H9 (cell line): ENCODE measurements at regions not wholly inside any gene's neighbourhood (a gene's known extent, or its start where the extent isn't known, plus 50 kb on each side); places are given as distances from the start of the nearest gene placed in this dataset.

Experiments used
- DNase-seq: peaks from one replicate; pipeline ENCODE4 v3.0.0-alpha.2; 2017
- H2AFZ ChIP-seq: one replicate; pipeline ENCODE4 v1.6.1; 2013; ENCODE audit warnings: mild to moderate bottlenecking, low read length, control low read depth, moderate library complexity
- H2AK5ac ChIP-seq: 2 replicates; pipeline ENCODE4 v1.6.1; 2013; ENCODE audit warnings: low read length, control low read depth, mixed read lengths; ENCODE audit not compliant: insufficient read length
- H2BK120ac ChIP-seq: one replicate; pipeline ENCODE4 v1.6.1; 2013; ENCODE audit warnings: low read depth, mild to moderate bottlenecking, low read length, control low read depth, inconsistent platforms; ENCODE audit not compliant: poor library complexity, severe bottlenecking
- H2BK12ac ChIP-seq: 2 replicates; pipeline ENCODE4 v1.6.1; 2013; ENCODE audit warnings: low read length, control low read depth, mixed read lengths, low read depth; ENCODE audit not compliant: insufficient read length
- H2BK15ac ChIP-seq: 2 replicates; pipeline ENCODE4 v1.6.1; 2013; ENCODE audit warnings: low read depth, low read length, control low read depth
- H2BK20ac ChIP-seq: one replicate; pipeline ENCODE4 v1.6.1; 2013; ENCODE audit warnings: low read depth, mild to moderate bottlenecking, low read length, control low read depth, inconsistent platforms; ENCODE audit not compliant: poor library complexity, severe bottlenecking
- H2BK5ac ChIP-seq: 2 replicates; pipeline ENCODE4 v1.6.1; 2013; ENCODE audit warnings: low read length, control low read depth, mixed read lengths; ENCODE audit not compliant: insufficient read length
- H3K14ac ChIP-seq: 2 replicates; pipeline ENCODE4 v1.6.1; 2013; ENCODE audit warnings: low read length, control low read depth; ENCODE audit not compliant: insufficient read depth
- H3K18ac ChIP-seq: 2 replicates; pipeline ENCODE4 v1.6.1; 2013; ENCODE audit warnings: low read depth, mild to moderate bottlenecking, mixed read lengths, low read length, control low read depth; ENCODE audit not compliant: insufficient read length
- H3K23ac ChIP-seq: 2 replicates; pipeline ENCODE4 v1.6.1; 2013; ENCODE audit warnings: low read length, control low read depth, mixed read lengths, low read depth; ENCODE audit not compliant: insufficient read length
- H3K23me2 ChIP-seq: 2 replicates; pipeline ENCODE4 v1.6.1; 2013; ENCODE audit warnings: low read depth, mild to moderate bottlenecking, mixed read lengths, low read length, control low read depth; ENCODE audit not compliant: insufficient read length, poor library complexity, severe bottlenecking
- H3K27ac ChIP-seq: 2 replicates; pipeline ENCODE4 v1.5.1; 2013; ENCODE audit warnings: low read length, control low read depth, mixed read lengths, low read depth; ENCODE audit not compliant: insufficient read length
- H3K27me3 ChIP-seq: 2 replicates; pipeline ENCODE4 v1.6.1; 2013; ENCODE audit warnings: low read length, control low read depth, inconsistent platforms; ENCODE audit not compliant: insufficient read depth
- H3K4ac ChIP-seq: 2 replicates; pipeline ENCODE4 v1.6.1; 2013; ENCODE audit warnings: low read depth, mild to moderate bottlenecking, control low read depth, inconsistent platforms, low read length, moderate library complexity
- H3K4me1 ChIP-seq: 2 replicates; pipeline ENCODE4 v1.6.1; 2013; ENCODE audit warnings: low read length, control low read depth, inconsistent platforms; ENCODE audit not compliant: insufficient read depth
- H3K4me2 ChIP-seq: 2 replicates; pipeline ENCODE4 v1.6.1; 2013; ENCODE audit warnings: low read length, control low read depth, mixed read lengths; ENCODE audit not compliant: insufficient read length, insufficient read depth
- H3K56ac ChIP-seq: 2 replicates; pipeline ENCODE4 v1.6.1; 2013; ENCODE audit warnings: low read depth, mild to moderate bottlenecking, mixed read lengths, low read length, control low read depth; ENCODE audit not compliant: insufficient read length
- H3K79me1 ChIP-seq: 2 replicates; pipeline ENCODE4 v1.6.1; 2013; ENCODE audit warnings: low read depth, mild to moderate bottlenecking, moderate library complexity, low read length, control low read depth, inconsistent platforms; ENCODE audit not compliant: insufficient read depth, poor library complexity, severe bottlenecking
- H3K79me2 ChIP-seq: 2 replicates; pipeline ENCODE4 v1.6.1; 2013; ENCODE audit warnings: low read length, control low read depth, inconsistent platforms; ENCODE audit not compliant: insufficient read depth
- H3K9ac ChIP-seq: 2 replicates; pipeline ENCODE4 v1.6.1; 2013; ENCODE audit warnings: low read length, control low read depth, mixed read lengths; ENCODE audit not compliant: insufficient read length; ENCODE audit errors: extremely low read depth
- H3K9me3 ChIP-seq: one replicate; pipeline ENCODE4 v1.6.1; 2013; ENCODE audit warnings: low read depth, low read length, inconsistent platforms; ENCODE audit not compliant: control insufficient read depth
- H3T11ph ChIP-seq: one replicate; pipeline ENCODE4 v1.6.1; 2013; ENCODE audit warnings: mild to moderate bottlenecking, low read length, control low read depth, inconsistent platforms
- H4K20me1 ChIP-seq: one replicate; pipeline ENCODE4 v1.6.1; 2013; ENCODE audit not compliant: control insufficient read depth, insufficient read length, insufficient read depth
- H4K5ac ChIP-seq: 2 replicates; pipeline ENCODE4 v1.6.1; 2013; ENCODE audit warnings: low read depth, mild to moderate bottlenecking, mixed read lengths, low read length, control low read depth; ENCODE audit not compliant: insufficient read length
- H4K8ac ChIP-seq: replicated peaks from 2 replicates; pipeline ENCODE4 v1.6.1; 2013; ENCODE audit warnings: low read length, control low read depth, mixed read lengths, low read depth; ENCODE audit not compliant: insufficient read length
- H4K91ac ChIP-seq: 2 replicates; pipeline ENCODE4 v1.6.1; 2013; ENCODE audit warnings: low read depth, mild to moderate bottlenecking, moderate library complexity, mixed read lengths, low read length, control low read depth; ENCODE audit not compliant: insufficient read length
- H3K27ac Mint-ChIP-seq, 3 experiments: 2 replicates in 2 of 3; 3 replicates in 1 of 3; pipeline ENCODE4 v1.8.0; 2020 to 2021; ENCODE audit warnings: mixed read lengths in 3 of 3, mild to moderate bottlenecking in 1 of 3, moderate library complexity in 1 of 3
- H3K27me3 Mint-ChIP-seq: 2 replicates; pipeline ENCODE4 v1.8.0; 2021; ENCODE audit warnings: low read depth, mild to moderate bottlenecking, moderate library complexity, mixed read lengths
- H3K36me3 Mint-ChIP-seq, 3 experiments: 2 replicates in 2 of 3; 3 replicates in 1 of 3; pipeline ENCODE4 v1.8.0; 2020 to 2021; ENCODE audit warnings: low read depth in 3 of 3, mixed read lengths in 3 of 3; ENCODE audit not compliant: insufficient read depth in 1 of 3
- H3K4me1 Mint-ChIP-seq, 2 experiments: 2 replicates each; pipeline ENCODE4 v1.8.0; 2020; ENCODE audit warnings: mixed read lengths in 2 of 2
- H3K4me3 Mint-ChIP-seq, 2 experiments: 2 replicates in 1 of 2; 3 replicates in 1 of 2; pipeline ENCODE4 v1.8.0; 2020 to 2021; ENCODE audit warnings: mild to moderate bottlenecking in 2 of 2, mixed read lengths in 2 of 2, moderate library complexity in 1 of 2
- H3K9me3 Mint-ChIP-seq, 2 experiments: 2 replicates in 1 of 2; 3 replicates in 1 of 2; pipeline ENCODE4 v1.8.0; 2020; ENCODE audit warnings: mild to moderate bottlenecking in 2 of 2, mixed read lengths in 2 of 2, moderate library complexity in 1 of 2
- CTCF ChIP-seq: fragments of 200-600 bp; sonication (generic); conservative IDR thresholded peaks from 3 replicates; pipeline ENCODE4 v1.8.0; 2021; ENCODE audit warnings: antibody characterized with exemption, mild to moderate bottlenecking
- WGBS: extraction: QIAGEN DNeasy Blood & Tissue Kit; methylation state at CpG from one replicate; pipeline ENCODE4 v1.1.7; 2013; ENCODE audit warnings: missing lambda C conversion rate, low lambda C conversion rate, mixed read lengths; ENCODE audit not compliant: insufficient read length; ENCODE audit errors: extremely low coverage; 5-methylcytosine and 5-hydroxymethylcytosine counted together

DNA sequence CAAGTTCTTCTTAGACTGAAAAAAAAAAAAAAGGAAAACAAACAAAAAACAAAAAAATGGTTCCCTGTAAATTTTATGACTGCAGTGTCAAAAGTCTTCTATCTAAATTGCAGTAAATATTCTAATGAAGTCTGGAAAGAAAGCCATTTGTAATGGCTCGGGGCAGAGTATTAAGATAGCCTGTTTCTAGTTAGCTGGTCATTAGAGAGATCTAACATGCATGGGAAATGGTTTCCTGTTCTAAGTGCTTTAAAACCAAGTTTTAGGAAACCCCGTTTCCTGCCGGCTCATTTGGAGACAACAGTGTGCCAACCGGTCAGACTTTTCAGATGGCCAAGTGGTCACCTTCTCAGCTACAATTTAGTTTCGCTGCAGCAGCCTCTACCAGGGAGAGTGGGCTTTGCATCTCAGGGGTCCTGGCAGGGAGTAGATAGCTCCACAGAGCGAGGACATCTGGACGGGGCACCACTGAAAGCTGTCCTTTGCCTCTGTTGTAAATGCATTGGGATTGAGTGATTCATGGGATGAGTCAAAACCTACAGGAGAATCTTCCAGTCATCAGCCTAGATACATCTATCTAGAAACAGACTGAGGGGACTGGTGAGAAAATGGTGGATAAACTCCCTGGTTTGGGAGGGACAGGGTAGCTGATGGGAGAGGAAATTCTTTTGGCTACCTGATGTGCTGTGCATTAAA is 473.2 kb upstream of the SALL1 start:
- H3K36me3 Mint-ChIP-seq, result peaks cover 0 to 4% (median 1%) of the 10 kb centered on the region in 3 experiments; a peak in 4 of 7 replicates
- peak overlapping the region in 1 of 3 experiments; percentile 8; a peak in 1 of 7 replicates for H3K27ac Mint-ChIP-seq
- no peak overlapping the region; a peak in 1 of 5 replicates for H3K4me3 Mint-ChIP-seq
- Histone ChIP-seq H3K9me3 (no peaks in the 10 kb centered on the region), H3K56ac (no peak overlapping the region), H4K91ac (no peak overlapping the region), H3T11ph (no peak overlapping the region), H3K23ac (no peak overlapping the region), H2BK15ac (no peak overlapping the region), H3K27me3 (peaks cover 6% of the 10 kb centered on the region), H3K4ac (no peak overlapping the region), H2AK5ac (no peak overlapping the region), H3K14ac (0 out of 2 replicates have a peak overlapping the region, but pooled peaks have one; percentile 73), H3K18ac (no peak overlapping the region), H4K8ac (no peak overlapping the region), H3K27ac (no peak overlapping the region), H3K9ac (no peak overlapping the region), H2BK12ac (no peak overlapping the region), H2BK5ac (no peak overlapping the region), H4K5ac (no peak overlapping the region), H4K20me1 (no peaks in the 10 kb centered on the region), H2BK20ac (no peak overlapping the region), H2BK120ac (no peak overlapping the region), H3K4me2 (no peak overlapping the region), H3K23me2 (no peaks in the 10 kb centered on the region), H3K79me1 (no peaks in the 10 kb centered on the region), H2AFZ (no peak overlapping the region), H3K4me1 (peaks cover 8% of the 10 kb centered on the region; the same call in 1 of the 2 replicates), H3K79me2 (no peaks in the 10 kb centered on the region)
- H3K4me1 Mint-ChIP-seq, result peaks cover 17 to 20% of the 10 kb centered on the region in 2 experiments
- peaks cover 64% of the 10 kb centered on the region for H3K27me3 Mint-ChIP-seq
- no CpG with 5 or more reads among the region's 7 CpGs for WGBS
- peaks cover 3 to 6% of the 10 kb centered on the region in 2 experiments; a peak in 4 of 5 replicates for H3K9me3 Mint-ChIP-seq
- no peak for DNase-seq
- TF ChIP-seq CTCF, result no peak
